ENCODE measurements at regions not wholly inside any gene's neighbourhood (a gene's known extent, or its start where the extent isn't known, plus 50 kb on each side); places are given as distances from the start of the nearest gene placed in this dataset.

- Histone ChIP-seq H3K9me3 (peaks cover 0 to 5% (median 0%) of the 10 kb centered on the region in 12 donors), H3K27me3 (no peaks in the 10 kb centered on the region), H3K4me1 (no peaks in the 10 kb centered on the region), H3K4me3 (no peak overlapping the region), H3K27ac (no peak overlapping the region), H3K36me3 (no peaks in the 10 kb centered on the region)
- intact Hi-C loops (cut with DNase I), result no loop called here
- no peak for TF ChIP-seq POLR2A (IDR thresholded peaks at IDR 0.05)
- no peak for TF ChIP-seq CTCF (IDR thresholded peaks at IDR 0.05)
- ATAC-seq, result no peak
- no peak for DNase-seq
- WGBS, 4 donors, result 62 to 71% (median 69%) methylated on average over 3 of the region's 3 CpGs
Measured at GRCh38 chr5:58149345-58149744, 310.5 kb downstream of the PLK2 start.

GRCh38 chr5:58148254-58148775 is 311.6 kb downstream of the PLK2 start:
- TF ChIP-seq CTCF (IDR thresholded peaks at IDR 0.05), result no peak
- no peak for TF ChIP-seq POLR2A (IDR thresholded peaks at IDR 0.05)

GRCh38 chr5:58145397-58145934 is 314.4 kb downstream of the PLK2 start:
- Histone ChIP-seq H3K36me3 (no peaks in the 10 kb centered on the region), H3K27me3 (no peaks in the 10 kb centered on the region), H3K4me3 (no peak overlapping the region), H3K9me3 (no peaks in the 10 kb centered on the region), H3K4me1 (no peaks in the 10 kb centered on the region), H3K27ac (no peak overlapping the region)
- ATAC-seq, result no peak
- WGBS, 4 donors, result 92 to 97% (median 96%) methylated on average over 11 of the region's 11 CpGs
- DNase-seq, result no peak
- intact Hi-C loops (cut with DNase I), result no loop called here
- no peak for TF ChIP-seq POLR2A (IDR thresholded peaks at IDR 0.05)
- no peak for TF ChIP-seq CTCF (IDR thresholded peaks at IDR 0.05)

More at GRCh38 chr5:58148254-58148775, 311.6 kb downstream of the PLK2 start:
- H3K36me3 ChIP-seq, result no peaks in the 10 kb centered on the region
- no peaks in the 10 kb centered on the region for H3K27me3 ChIP-seq
- no peaks in the 10 kb centered on the region for H3K9me3 ChIP-seq
- intact Hi-C loops (cut with DNase I), result no loop called here
- H3K4me3 ChIP-seq, result no peak overlapping the region
- ATAC-seq, result no peak
- no peak for DNase-seq
- no peaks in the 10 kb centered on the region for H3K4me1 ChIP-seq
- H3K27ac ChIP-seq, result no peak overlapping the region

- Histone ChIP-seq H3K27ac (no peak overlapping the region), H3K27me3 (no peaks in the 10 kb centered on the region), H3K4me1 (no peaks in the 10 kb centered on the region), H3K36me3 (no peaks in the 10 kb centered on the region), H3K4me3 (no peak overlapping the region), H3K9me3 (no peaks in the 10 kb centered on the region)
- DNase-seq, result no peak
- intact Hi-C loops (cut with DNase I), result no loop called here
- TF ChIP-seq CTCF (IDR thresholded peaks at IDR 0.05) (no peak), POLR2A (IDR thresholded peaks at IDR 0.05) (no peak)
- no peak for ATAC-seq
- 94 to 98% (median 96%) methylated on average over 2 of the region's 2 CpGs for WGBS, 4 donors
Measured at GRCh38 chr5:58143727-58144126, 316.2 kb downstream of the PLK2 start.
